ENCODE measurements at regions not wholly inside any gene's neighbourhood (a gene's known extent, or its start where the extent isn't known, plus 50 kb on each side); places are given as distances from the start of the nearest gene placed in this dataset.

GRCh38 chr7:54956865-54957264, 62.0 kb upstream of the EGFR start:
- no peak for DNase-seq (ENCODE audit: low spot score)

- DNase-seq (ENCODE audit: low spot score), result no peak
Observed at GRCh38 chr7:54960517-54960916, 58.3 kb upstream of the EGFR start.

GRCh38 chr7:54961391-54961790, 57.4 kb upstream of the EGFR start:
- DNase-seq (ENCODE audit: low spot score), result no peak

- DNase-seq (ENCODE audit: low spot score), result no peak
Observed at GRCh38 chr7:54963155-54963554, 55.7 kb upstream of the EGFR start.

- DNase-seq (ENCODE audit: low spot score), result no peak
Observed at GRCh38 chr7:54964136-54964535, 54.7 kb upstream of the EGFR start.

GRCh38 chr7:54967377-54967776, 51.4 kb upstream of the EGFR start:
- DNase-seq (ENCODE audit: low spot score), result no peak

- no peak for DNase-seq (ENCODE audit: low spot score)
Observed at GRCh38 chr7:54968018-54968417, 50.8 kb upstream of the EGFR start.
